GM18907 (cell line): ENCODE measurements at regions not wholly inside any gene's neighbourhood (a gene's known extent, or its start where the extent isn't known, plus 50 kb on each side); places are given as distances from the start of the nearest gene placed in this dataset.

Experiments used
- ATAC-seq: cut with Tn5 transposase; IDR thresholded peaks from one replicate; pipeline ENCODE4 v1.9.1; 2021; ENCODE audit warnings: mild to moderate bottlenecking, moderate library complexity; ENCODE audit not compliant: unreplicated experiment

DNA sequence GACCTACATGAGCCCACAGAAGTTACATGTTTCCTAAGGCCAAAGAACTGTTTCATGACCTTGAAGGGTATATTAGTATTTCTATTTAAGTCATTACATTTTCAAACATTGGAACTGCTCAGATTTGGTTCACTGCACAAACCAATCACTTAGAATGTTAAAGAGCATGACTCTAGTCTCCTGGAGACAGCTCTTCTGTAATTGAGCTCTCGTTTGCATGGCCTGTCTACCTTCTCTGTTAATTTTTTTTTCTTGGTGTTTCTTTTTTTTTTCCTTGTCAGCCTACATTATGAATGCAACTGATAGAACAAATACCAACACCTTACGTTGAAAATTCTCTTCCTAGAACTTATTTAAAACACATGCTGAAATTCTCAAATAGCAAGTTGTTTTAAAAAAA lies 860.2 kb upstream of the MAP3K7 start:
- ATAC-seq = no peak

DNA sequence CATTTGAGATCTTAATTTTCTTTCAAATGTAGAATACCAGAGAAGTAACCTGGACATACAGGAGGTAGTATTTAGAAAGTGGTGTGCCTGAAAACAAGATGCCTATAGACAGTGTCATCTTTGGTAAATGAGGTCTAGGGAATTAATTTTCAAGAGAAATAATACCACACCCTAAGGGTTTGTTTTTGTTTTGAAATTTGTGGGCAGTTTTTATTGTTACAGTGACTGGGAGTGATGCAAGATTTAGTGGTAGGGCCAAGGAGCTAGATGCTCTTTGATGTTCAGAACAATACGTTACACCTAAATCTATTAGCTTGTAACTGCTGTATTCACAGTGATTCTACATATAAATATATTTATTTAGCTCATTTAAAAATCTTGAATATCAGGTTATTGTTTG lies 856.5 kb upstream of the MAP3K7 start:
- no peak for ATAC-seq

DNA sequence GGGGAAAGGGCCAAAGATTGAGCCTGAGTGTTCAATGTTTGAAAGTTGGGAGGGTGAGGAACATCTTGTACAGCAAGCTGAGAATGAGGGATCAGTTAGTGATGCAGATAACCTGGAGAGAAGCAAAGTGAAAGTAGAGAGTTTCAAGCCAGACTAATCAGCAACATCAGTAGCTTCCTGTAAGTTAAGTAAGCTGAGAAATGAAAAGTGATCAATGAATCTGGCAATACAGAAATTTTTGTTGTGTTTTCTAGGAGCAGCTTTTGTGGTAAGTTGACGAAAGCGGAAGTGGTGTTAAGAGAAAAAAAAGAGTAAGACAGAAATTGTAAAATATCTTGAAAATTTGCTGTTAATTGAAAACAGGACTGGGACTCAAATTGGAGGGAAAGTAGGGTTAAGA lies 855.5 kb upstream of the MAP3K7 start:
- ATAC-seq = peak; percentile 55

DNA sequence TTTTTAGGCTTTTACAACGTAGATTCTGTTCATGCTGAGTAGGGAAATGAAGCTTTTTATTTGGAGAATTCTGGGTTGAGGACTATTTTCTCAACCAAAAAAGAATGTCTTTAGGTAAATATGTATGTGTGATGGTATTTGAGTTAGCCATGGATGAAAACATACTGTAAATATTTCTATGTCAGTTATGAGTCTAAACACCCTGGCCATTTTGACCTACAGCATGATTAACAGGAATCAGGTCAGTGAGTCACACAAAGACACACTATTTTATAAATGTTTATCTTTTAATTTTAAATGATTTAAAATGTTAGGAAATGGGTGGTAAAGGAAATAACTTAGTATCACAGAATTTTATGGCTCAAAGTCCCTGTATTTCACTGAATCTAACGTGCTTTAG lies 851.7 kb upstream of the MAP3K7 start:
- no peak for ATAC-seq

DNA sequence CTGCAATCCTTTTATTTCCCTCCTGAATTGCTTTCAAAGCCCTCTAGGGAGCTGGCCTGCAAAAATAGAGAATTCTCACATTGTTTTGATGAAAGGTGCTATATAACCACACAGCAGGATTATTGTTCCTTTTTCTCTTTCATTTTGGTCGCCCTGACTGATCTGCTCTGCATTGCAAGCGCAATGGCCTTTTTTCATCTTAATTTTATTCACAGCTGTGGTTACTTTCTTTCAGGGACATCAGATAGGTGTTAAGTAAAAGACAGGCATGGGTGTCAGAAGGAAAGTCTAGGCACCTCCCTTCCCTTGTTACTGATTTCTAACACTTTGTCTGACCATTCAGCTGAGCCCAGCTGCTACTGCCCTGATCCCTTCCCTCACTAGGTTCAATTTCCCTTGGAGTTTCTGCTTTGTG lies 850.5 kb upstream of the MAP3K7 start:
- ATAC-seq = no peak

DNA sequence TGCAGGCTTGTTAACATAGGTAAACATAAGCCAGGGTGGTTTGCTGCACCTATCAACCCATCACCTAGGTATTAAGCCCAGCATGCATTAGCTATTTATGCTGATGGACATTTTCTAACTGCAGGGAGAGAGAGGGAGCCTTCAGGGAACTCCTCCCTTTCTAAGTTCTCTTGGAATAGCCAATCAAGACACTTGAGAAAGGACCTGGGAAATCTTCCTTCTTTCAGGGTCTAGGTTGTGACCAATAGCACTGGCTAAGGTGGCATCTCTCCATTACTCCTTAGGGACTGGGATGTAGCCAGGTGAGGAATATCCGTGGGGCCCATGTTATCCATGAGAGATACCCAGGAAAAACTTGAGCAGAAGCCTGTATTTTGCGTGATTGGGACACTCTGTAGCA lies 849.6 kb upstream of the MAP3K7 start:
- ATAC-seq = no peak

DNA sequence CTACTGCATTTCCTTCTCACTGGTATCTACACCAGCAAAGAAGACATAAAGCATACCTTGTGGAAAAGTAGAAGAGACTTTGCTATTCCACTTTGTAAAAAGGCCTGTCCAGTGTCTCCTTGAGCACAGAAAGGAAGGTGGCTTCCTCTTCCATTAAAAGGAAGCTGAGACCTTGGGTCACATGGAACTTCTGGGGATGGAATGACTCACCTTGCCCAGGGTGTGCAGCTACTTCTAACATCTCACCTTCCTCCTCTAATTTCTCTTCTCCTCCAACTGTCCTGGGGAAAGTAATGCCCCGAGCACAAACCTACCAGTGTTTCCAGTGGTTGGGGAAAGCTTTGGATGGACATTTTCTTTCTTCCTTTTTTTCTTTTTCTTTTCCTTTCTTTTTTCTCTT lies 848.8 kb upstream of the MAP3K7 start:
- ATAC-seq = no peak

DNA sequence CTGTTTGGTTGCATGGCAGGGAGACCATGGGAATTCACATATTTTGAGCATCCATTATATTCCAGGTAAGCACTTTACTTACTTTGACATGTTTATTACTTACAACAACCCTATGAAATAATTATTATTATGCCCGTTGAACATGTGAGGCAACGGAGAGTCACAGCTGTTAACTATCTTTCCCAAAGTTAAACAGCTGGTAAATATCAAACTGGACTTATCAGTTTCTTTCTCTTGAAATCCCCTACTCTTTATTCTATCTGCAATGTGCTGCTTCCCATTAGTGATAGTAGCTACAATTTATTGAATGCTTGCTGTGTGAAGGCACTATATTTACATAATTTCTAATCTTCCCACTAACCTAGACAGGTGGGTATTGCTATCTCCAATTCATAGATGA lies 847.7 kb upstream of the MAP3K7 start:
- no peak for ATAC-seq

DNA sequence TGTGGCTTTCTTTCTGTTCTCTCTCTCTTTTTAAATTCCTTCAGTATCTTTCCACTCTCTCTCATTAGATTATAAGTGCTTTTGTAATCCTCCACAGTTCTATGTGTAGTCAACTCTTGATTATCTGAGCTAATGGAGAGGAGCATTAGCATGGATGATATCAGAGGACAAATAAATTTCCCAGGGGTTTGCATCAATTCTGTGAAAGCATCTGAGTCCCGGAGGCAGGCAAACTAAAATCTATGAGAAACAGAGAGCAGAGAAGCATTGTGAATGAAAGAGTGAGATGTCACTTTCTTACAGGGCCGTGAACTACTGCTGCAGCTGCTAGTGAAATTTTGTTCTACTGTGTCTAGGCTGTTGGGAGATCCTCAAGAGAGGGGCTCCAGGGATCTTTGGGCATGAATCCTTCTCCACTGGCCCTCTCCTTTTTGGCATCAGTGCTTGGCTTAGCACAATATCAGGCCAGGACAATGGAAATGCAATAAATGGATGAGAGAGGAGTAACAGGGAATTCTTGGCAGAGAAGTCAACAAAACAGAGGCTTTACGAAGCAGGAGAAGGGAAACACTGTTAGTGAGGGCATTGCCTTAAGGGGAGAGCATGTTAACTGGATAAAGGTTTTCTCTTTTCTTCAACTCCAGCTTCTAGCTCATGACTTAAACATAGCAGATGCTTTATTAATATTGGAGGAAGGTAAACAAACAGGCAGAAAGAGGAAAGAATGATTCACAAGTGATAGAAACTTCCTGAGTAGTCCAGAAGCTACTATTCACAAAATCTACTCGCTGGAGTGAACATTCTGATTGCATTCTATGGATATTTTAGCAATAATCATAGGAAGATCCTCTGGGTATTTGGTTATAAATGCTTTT lies 847.0 kb upstream of the MAP3K7 start:
- ATAC-seq = no peak

DNA sequence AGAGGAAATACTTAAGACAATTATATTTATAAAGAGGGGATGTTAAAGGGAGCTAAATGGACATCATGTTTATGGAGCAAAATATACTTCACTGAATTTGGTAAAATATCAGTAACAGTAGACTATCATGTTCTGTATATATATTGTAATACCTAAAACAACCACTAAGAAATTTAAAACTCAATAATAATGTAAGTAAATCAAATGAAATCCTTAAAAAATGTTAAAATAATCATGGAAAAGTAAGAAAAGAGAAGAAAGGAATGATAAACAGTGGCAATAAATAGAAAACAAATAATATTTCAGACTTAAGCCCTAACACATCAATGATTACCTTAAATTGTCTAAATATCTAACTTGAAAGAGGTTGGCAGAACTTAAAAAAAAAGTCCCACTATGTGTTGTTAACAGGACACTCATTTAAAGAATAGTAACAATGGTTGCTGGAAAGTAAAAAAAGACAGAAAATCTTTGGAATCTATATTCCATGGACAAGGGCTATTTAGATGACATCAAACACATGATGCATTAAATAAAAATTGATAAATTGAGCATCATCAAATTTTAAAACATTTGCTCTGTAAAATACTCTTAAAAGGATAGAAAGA lies 842.2 kb upstream of the MAP3K7 start:
- no peak for ATAC-seq

DNA sequence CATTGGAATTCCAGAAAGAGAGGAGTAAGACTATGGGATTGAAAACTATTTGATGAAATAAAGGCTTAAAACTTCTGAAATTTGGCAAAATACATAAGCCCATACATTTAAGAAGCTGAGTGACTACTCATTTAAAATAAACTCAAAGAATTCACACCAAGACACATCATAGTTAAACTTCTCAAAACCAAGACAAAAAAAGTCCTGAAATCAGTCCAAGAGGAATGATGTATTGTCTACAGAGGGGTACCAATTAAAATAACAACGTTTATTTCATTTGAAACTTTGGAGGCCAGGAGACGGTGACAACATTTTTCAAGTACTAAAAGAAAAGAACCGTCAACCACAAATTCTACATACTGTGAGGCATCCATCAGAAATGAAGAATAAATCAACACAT lies 841.4 kb upstream of the MAP3K7 start:
- no peak for ATAC-seq

DNA sequence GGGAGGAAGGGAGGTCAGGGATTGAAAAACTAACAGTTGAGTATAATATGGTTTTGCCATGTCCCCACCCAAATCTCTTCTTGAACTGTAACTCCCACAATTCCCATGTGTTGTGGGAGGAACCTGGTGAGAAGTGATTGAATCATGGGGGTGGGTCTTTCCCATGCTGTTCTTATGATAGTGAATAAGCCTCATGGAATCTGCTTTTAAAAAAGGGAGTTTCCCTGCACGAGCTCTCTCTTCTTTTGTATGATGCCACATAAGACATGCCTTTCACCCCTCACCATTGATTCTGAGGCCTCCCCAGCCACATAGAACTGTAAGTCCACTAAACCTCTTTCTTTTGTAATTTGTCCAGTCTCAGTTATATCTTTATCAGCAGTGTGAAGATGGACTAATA lies 833.4 kb upstream of the MAP3K7 start:
- no peak for ATAC-seq

DNA sequence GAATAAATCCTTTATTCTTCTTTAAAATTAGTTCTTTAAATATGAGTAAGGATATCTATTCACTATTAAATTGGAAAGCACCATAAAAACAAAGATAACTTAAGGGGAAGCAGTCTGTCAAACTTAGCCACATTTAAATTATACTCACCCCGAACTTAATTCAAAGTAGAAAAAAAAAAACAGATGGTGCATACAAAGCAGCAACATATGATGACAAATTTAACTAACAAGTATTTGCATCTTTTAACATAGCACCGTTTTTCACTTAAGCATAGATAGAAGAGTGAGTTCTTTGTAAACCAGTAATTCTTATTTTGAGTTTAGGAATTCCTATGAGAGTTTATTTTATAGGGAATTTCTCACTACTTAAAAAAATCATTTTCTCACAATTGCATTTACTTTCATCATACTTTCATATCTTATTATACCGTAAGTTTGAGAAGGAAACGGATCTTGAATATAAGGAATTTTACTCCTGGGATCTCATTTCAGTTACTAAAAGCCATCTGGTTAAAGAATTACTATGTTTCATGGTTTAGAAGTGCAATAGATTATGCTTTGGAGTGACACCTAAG lies 828.2 kb upstream of the MAP3K7 start:
- no peak for ATAC-seq

DNA sequence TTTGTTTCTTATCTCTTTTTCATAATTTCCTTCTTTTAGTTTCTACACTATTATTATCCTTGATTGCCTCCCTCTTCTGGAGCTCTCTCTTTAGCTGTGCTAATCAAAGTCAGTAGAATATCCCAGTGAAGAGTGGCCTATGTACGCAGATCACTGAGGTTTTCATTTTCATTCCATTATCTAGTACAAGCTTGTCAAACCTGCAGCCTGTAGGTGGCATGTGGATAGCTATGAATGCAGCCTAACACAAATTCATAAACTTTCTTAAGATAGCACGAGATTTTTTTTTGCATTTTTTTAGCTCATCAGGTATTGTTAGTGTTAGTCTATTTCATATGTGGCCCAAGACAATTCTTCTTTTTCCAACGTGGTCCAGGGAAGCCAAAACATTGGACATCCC lies 825.7 kb upstream of the MAP3K7 start:
- no peak for ATAC-seq

DNA sequence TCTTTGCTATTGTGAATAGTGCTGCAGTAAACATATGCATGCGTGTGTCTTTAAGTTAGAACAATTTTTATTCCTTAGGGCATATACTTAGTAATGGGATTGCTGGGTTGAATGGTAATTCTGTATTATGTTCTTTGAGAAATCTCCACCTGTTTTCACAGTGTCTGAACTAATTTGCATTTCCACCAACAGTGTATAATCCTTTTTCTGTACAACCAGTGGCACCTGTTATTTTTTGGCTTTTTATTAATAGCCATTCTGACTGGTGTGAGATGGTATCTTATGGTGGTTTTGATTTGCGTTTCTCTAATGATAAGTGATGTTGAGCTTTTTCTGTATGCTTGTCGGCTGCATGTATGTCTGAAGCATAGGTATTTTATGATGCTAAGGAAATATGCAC lies 820.8 kb upstream of the MAP3K7 start:
- no peak for ATAC-seq

DNA sequence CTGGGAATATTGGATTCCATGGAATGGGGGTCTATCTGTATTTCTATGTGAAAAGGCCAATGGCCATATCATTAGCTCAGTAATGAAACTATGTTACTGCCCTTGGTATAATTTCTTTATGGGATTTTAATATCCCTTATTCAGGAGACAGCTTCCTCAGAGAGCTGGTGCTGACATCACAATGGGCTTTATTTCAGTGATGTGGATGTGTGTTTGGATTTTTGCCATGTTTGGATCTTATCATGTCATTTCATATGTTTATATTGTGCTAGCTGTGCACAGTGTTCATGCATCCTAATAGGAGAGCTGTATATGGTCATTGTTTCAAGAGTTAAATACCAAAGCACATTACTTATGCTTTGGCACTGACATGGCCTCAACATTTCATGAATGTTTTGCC lies 806.1 kb upstream of the MAP3K7 start:
- ATAC-seq = no peak

DNA sequence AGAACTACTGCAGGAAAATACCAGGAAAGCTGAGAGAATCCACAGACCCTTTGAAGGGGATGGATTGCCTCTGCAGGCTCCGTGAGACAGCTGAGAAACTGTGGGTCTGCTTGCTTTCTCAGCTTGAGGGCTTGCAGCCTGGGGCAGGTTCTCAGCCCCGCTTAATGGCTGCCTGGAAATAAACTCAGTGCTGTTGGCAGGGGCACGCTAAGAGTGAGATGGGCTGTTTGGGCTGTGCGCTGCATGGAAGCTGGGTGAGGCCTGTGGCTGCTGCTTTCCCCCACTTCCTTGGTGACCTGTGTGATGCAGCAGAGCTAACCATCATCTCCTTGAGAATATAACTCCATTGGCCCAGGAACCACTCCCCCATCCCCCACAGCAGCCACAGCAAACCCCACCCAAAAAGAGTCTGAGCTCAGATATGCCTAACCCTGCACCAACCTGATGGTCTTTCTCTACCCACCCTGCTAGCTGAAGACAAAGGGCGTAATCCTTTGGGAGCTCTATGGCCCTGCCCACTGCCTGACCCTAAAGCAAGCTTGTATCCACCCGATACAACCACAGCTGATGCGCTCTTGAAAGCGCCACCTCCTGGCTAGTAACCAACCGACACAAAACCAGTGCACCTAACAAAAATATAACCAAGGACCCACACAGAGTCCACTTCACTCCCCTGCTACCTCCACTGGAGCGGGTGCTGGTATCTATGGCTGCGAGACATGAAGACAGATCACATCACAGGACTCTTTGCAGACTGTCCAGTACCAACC lies 800.6 kb upstream of the MAP3K7 start:
- no peak for ATAC-seq

DNA sequence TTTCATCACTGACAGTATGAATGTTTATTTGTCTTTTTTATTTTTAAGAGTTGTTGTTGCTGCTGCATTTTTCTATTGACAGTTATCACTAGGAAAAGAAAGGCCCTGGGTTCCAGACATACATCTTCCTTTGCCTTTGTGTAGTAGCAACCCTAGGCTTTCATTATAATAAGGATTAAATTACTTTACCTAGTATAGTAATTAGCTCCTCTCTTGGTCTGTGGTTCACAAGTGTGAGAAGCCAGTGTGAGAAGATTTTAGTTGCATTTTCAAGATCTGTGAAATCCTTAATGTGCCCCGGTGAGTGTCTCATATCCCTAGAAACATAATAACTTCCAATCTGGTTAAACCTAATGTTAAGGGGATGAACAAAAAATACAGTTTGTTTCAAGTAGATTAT lies 799.3 kb upstream of the MAP3K7 start:
- no peak for ATAC-seq

DNA sequence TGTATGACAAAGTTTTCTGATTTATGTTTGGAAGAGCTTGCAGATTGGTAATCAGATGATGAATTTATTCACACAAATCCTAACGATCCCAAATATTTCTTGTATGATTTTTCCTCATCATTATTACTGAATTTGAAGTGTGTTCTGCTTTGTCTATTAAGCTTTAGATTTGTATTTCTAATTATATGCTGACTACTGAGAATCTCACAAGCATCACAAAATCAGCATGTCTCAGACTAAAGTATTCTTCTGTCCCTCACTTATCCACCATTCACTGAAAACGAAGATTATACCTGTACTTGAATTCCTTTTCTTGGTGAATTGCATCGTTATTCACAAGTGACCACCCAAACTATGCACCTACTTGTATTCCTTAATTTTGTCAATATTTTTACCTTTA lies 796.3 kb upstream of the MAP3K7 start:
- no peak for ATAC-seq

DNA sequence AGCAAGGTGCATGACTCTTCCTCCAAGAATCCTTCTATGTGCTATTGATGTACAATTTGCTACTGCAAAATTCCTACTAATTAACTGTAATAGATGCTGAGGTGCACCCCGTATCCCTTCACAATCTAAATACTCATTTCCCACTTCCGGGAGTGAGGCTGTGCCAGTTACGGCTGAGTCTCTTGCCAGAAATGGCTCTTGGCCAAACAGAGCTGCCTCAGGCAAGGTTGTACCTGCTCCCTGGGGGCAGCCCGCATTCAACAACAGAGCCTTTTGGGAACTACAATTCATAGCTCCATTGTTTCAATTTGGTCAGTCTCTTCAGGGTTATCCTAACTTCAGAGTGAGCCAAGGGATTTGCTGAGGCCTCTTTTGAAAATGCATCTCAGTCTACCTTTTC lies 789.8 kb upstream of the MAP3K7 start:
- no peak for ATAC-seq

DNA sequence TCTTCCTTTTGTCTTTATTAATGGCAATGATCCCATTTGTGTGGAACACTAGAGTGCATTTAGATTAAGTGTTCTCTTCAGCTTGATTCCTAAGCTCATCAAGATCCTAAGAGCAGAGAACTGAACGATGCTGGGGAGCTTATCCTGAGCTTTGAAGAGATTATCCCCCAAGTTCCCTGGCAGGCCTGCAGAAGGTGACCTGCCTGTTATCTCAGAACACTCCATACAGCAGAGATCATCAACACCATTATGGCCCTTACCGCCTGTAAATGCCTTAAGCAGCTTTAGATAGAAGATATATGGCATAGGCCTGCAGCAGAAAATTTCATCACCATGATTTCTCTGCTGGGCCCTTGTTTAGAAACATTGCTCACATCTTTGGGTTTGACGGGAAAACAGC lies 779.9 kb upstream of the MAP3K7 start:
- ATAC-seq = no peak

DNA sequence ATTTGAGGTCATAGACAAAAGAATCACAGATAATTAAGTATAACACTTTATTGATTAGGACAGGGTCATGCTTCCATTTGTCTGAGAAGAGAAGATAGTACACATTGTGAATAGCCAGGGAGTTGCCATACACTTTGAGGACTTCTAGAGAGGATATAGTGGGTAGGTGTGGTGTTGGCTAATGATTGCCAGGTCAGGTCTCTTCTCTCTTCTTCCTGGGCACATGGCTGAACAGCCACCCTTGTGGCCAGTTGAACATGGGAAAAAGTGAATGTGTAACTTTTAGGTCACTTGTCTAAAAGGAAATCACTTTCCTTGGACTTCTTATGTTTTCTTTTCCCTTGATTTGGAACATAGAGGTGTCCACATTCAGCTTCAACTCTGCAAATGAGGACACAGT lies 772.1 kb upstream of the MAP3K7 start:
- ATAC-seq = peak; percentile 65
